ENCODE measurements at regions not wholly inside any gene's neighbourhood (a gene's known extent, or its start where the extent isn't known, plus 50 kb on each side); places are given as distances from the start of the nearest gene placed in this dataset.

- no peak for DNase-seq (ENCODE audit: extremely low read depth, low read depth)
- no peak overlapping the region for H3K4me3 ChIP-seq (replicated peaks; ENCODE audit: low read depth, low read length)
- no peak for TF ChIP-seq CTCF (IDR thresholded peaks at IDR 0.05; ENCODE audit: low read depth, low read length, missing control alignments)
These were observed 53.9 kb upstream of the NRP1 start for GRCh38 chr10:33388382-33388781.

GRCh38 chr10:33387720-33388119, 53.3 kb upstream of the NRP1 start:
- H3K4me3 ChIP-seq (replicated peaks; ENCODE audit: low read depth, low read length) = no peak overlapping the region
- DNase-seq (ENCODE audit: extremely low read depth, low read depth) = no peak
- no peak for TF ChIP-seq CTCF (IDR thresholded peaks at IDR 0.05; ENCODE audit: low read depth, low read length, missing control alignments)

GRCh38 chr10:33386926-33387325, 52.5 kb upstream of the NRP1 start:
- no peak for DNase-seq (ENCODE audit: extremely low read depth, low read depth)
- H3K4me3 ChIP-seq (replicated peaks; ENCODE audit: low read depth, low read length) = no peak overlapping the region
- TF ChIP-seq CTCF (IDR thresholded peaks at IDR 0.05; ENCODE audit: low read depth, low read length, missing control alignments) = no peak

GRCh38 chr10:33385686-33386085, 51.2 kb upstream of the NRP1 start:
- no peak for TF ChIP-seq CTCF (IDR thresholded peaks at IDR 0.05; ENCODE audit: low read depth, low read length, missing control alignments)
- no peak for DNase-seq (ENCODE audit: extremely low read depth, low read depth)
- no peak overlapping the region for H3K4me3 ChIP-seq (replicated peaks; ENCODE audit: low read depth, low read length)

GRCh38 chr10:33385015-33385414, 50.5 kb upstream of the NRP1 start:
- no peak for TF ChIP-seq CTCF (IDR thresholded peaks at IDR 0.05; ENCODE audit: low read depth, low read length, missing control alignments)
- DNase-seq (ENCODE audit: extremely low read depth, low read depth) = no peak
- H3K4me3 ChIP-seq (replicated peaks; ENCODE audit: low read depth, low read length) = no peak overlapping the region
